Kidney glomerular epithelial cell (primary cell): ENCODE measurements at regions not wholly inside any gene's neighbourhood (a gene's known extent, or its start where the extent isn't known, plus 50 kb on each side); places are given as distances from the start of the nearest gene placed in this dataset.

Source experiments
- DNase-seq: peaks from one replicate; lab custom pipeline; 2025; lab: John Stamatoyannopoulos, UW

GRCh38 chr3:116848248-116848829, 138.8 kb downstream of the TUSC7 start:
- DNase-seq: no peak

GRCh38 chr3:116849261-116849688, 139.7 kb downstream of the TUSC7 start:
- no peak for DNase-seq

DNA sequence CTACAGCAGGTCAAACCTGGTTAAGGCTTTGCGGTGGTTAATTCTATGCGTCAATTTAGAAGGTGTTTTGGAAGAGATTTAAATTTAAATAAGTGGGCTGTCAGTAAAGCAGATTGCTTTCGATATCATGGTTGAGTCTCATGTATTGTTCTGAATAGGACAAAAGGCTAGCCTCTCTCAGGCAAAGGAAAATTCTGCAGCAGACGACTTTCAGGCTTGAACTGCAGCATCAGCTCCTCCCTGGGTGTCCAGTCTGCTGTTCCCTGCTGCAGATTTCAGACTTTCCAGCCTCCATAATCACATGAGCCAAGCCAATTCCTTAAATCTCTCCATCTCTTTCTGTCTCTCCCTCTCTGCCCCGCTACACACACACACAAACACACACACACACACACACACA, 143.2 kb downstream of the TUSC7 start:
- DNase-seq: no peak

DNA sequence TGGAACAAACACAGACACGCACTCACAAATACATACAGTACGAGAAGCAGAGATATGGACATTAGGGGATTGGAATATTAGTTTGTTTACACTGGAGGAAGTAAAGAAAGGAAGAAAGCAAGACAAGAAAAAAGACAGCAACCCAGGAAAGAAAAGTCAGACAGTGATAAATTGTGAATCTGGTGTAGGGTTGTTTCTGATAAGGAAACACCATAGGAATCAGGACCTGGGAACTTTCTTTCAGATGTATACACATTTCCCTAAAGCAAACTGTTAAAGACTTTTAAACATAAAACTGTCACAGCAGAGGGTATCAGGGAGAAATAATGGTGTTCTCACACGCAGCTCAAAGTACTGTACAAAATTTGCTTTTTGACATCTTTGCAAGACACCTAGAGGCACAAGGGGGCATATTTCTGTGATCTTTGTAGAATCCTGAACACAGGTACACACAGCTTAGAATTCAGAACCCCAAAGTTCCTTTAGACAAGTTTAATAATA, 153.7 kb downstream of the TUSC7 start:
- DNase-seq: no peak

DNA sequence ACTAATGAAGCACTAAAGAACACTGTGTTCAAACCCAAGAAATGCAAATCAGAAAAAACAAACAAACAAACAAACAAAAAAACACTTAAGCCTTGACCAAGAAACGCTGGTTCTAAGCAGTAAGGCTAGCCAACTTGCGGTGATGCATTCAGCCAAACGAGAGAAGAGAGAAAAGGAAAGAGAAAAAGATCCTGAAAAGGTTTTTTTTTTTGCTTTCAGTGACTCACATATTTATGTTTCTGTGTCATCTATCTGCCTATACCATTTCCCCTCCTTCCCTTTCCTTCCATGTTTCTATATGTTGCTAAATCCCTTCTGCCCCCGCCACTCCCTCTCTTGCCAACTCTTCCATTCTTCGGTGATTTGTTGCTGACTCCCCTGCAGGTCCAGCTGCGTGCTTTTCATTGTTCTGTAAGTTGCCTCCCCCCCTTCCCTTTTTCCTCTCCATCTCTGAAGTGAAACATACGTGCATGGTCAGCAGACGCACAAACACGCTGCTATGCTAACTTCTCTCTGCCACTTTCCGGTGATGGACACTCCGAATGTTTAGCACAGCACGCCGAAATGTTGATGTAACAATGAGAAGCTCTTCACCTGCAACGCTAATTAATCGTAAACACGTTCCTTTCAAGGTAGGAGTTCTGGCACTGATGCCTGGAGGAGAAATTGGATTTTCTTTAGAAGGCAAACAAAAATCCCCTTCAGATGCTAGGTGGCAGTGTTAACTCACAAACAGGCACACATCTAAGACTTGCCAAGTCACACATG, 154.4 kb downstream of the TUSC7 start:
- DNase-seq: peak; percentile 67

- DNase-seq: no peak
Measured at GRCh38 chr3:116864590-116864927, 155.0 kb downstream of the TUSC7 start.

GRCh38 chr3:116870379-116870778, 160.8 kb downstream of the TUSC7 start:
- DNase-seq: no peak

GRCh38 chr3:116871905-116872304, 162.3 kb downstream of the TUSC7 start:
- DNase-seq: no peak

DNA sequence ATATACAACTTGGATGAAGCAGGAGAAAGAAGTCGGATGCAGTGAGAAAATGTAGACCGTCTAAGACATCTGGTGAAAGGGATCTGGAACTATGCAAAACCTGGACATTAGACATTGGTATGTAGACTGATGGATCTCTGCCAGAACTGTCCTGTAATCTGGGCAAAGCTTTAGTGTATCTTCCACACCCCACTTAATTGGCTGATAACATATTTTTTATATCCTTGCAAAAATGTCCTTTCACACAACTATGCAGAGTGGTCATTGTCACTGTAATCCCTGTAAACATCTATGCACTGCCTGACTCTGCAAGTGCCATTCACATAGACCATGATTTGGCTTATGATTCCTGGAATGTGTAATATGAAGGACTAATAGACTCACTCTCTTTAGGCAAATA, 163.1 kb downstream of the TUSC7 start:
- DNase-seq: no peak

- no peak for DNase-seq
Measured at GRCh38 chr3:116873142-116873541, 163.6 kb downstream of the TUSC7 start.

GRCh38 chr3:116877968-116878367, 168.4 kb downstream of the TUSC7 start:
- DNase-seq: no peak

DNA sequence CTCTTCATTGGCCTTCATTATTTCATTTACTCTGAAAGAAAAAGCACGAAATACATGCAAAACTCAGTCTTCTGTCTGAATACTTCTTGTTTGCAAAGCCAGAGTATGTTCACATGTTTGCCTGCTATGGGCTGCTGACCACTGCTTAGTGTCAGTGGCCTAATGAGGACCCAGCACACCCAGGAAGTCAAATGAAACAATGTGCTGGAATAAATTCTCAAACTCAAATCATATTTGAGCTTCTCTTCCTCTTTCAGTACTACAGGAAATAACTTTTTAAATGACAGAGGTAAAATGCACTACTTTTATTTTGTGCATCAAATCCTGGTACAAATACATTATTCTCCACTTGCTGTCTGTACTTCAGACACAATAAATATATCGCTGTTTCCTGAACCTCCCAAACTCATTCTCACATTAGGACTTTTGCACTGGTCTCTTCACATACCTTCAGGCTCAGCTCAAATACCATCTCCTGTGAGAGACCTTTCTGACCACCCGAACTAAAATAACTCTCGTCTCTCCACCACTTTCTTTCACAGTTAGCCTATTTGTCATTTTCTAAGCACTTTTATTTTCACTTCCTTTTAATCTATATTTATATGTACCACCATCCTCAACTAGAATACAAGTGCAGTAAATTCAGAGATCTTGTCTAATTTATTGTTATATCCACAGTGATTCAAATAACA, 176.8 kb downstream of the TUSC7 start:
- no peak for DNase-seq

DNA sequence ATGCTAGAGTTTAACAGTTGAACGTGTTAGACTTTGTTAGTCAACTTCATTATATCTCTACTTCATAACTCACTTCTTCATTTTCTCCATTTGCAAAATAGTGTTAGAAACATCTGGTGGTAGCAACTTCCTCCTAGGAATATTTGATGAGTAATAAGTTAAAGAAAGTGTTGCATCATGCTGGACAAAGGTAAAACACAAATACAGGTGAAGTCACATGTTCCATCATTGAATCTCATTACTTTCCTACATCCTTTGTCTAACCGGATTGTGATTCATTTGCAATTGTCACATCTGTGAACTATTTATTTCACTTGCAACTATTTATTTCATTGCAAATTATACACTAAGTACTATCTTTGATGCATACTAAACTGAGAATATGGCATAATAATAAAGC, 186.5 kb downstream of the TUSC7 start:
- no peak for DNase-seq

- no peak for DNase-seq
Measured at GRCh38 chr3:116897382-116897781, 187.8 kb downstream of the TUSC7 start.

GRCh38 chr3:116899253-116899652, 189.7 kb downstream of the TUSC7 start:
- no peak for DNase-seq

- DNase-seq: no peak
Measured at GRCh38 chr3:116905334-116905733, 195.8 kb downstream of the TUSC7 start.

DNA sequence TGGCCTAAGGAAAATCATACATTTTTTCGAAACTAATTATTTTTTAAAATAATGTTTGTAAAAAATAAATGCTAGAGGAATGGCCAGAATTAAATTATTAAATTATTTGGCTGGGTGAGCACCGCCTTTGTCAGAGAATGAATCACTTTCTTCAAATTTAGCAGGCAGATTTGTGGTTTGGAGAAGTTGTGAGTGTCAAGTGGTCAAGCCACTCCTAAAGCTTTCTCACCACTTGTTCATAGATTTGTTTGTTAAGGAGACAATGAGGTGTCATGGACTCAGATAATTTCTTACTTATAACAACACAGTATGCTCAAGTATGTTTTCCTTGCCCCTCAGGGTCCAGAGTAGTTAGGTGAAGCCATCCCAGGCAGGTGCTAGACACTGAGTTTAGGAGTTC, 196.2 kb downstream of the TUSC7 start:
- DNase-seq: peak; percentile 74

GRCh38 chr3:116912116-116912515, 202.5 kb downstream of the TUSC7 start:
- DNase-seq: no peak

- DNase-seq: no peak
Measured at GRCh38 chr3:116914004-116914403, 204.4 kb downstream of the TUSC7 start.

DNA sequence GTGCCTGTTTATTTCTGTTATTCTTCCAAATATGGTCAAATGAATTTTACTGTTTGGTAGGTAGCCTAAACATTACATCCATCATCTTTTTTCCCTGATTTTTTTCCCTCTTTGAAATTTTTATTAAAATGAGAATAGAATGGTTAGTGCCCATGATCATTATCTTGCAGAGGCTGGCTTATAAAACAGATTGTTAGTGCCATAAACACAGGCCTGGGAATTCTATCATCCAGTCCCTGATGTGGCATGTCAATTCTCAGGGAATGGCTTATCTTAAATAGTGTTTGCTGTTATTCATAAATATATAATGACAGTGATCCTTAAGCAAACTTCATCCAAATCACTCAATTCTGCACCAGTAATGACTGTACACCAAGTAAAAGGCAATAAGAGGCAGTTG, 207.3 kb downstream of the TUSC7 start:
- no peak for DNase-seq

- DNase-seq: no peak
Measured at GRCh38 chr3:116920826-116921610, 211.4 kb downstream of the TUSC7 start.

DNA sequence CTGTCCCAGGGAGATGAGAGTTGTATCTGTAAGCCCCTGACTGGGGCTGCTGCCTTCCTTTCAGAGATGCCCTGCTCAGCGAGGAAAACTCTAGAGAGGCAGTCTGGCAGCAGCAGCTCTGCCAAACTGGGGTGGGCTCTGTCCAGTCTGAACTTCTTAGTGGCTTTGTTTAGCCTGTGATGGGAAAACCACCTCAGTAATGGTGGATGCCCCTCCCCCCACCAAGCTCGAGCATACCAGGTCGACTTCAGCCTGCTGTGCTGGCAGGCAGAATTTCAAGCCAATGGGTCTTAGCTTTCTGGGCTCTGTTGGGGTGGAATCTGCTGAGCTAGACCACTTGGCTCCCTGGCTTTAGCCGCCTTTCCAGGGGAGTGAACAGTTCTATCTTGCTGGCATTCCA, 218.3 kb downstream of the TUSC7 start:
- DNase-seq: no peak
